ENCODE measurements at regions not wholly inside any gene's neighbourhood (a gene's known extent, or its start where the extent isn't known, plus 50 kb on each side); places are given as distances from the start of the nearest gene placed in this dataset.

DNA sequence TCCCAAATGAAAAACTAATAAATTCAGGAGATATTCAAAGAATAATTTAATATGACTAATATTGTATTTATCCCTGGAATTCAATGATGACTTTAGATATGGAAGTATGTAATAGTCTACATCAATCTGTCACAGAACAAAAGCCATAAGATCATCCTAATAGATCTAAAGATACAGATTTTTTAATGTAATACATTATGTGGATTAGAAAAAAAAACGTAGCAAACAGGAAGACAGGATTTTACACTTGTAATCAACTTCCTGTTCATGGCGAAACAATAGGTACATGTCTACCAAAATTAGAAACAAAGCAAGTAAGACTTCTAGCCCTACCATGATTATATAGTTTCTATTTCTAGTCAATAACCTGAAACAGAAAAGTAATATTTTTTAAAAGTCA, 192.2 kb downstream of the TTC32 start:
- TF ChIP-seq, protein P1, sequence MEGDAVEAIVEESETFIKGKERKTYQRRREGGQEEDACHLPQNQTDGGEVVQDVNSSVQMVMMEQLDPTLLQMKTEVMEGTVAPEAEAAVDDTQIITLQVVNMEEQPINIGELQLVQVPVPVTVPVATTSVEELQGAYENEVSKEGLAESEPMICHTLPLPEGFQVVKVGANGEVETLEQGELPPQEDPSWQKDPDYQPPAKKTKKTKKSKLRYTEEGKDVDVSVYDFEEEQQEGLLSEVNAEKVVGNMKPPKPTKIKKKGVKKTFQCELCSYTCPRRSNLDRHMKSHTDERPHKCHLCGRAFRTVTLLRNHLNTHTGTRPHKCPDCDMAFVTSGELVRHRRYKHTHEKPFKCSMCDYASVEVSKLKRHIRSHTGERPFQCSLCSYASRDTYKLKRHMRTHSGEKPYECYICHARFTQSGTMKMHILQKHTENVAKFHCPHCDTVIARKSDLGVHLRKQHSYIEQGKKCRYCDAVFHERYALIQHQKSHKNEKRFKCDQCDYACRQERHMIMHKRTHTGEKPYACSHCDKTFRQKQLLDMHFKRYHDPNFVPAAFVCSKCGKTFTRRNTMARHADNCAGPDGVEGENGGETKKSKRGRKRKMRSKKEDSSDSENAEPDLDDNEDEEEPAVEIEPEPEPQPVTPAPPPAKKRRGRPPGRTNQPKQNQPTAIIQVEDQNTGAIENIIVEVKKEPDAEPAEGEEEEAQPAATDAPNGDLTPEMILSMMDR (IDR thresholded peaks at IDR 0.05; ENCODE audit: low read length) = no peak
- TF ChIP-seq EZH2 (IDR thresholded peaks at IDR 0.05; ENCODE audit: borderline replicate concordance, low read length) = no peak

All from OCI-LY1 (cell line).